Lower leg skin (tissue), 3 donors: ENCODE measurements at regions not wholly inside any gene's neighbourhood (a gene's known extent, or its start where the extent isn't known, plus 50 kb on each side); places are given as distances from the start of the nearest gene placed in this dataset.

Source experiments
- POLR2A ChIP-seq, 2 donors: fragments of 450-650 bp; IDR thresholded peaks; one replicate each; pipeline ENCODE4 v1.6.1; 2016 to 2017; ENCODE audit warnings: antibody characterized with exemption in 2 of 2, mild to moderate bottlenecking in 1 of 2, moderate library complexity in 1 of 2
- TF ChIP-seq, protein P1 (sequence below), 3 donors: fragments of 450-650 bp; IDR thresholded peaks; one replicate each; pipeline ENCODE4 v1.5.1; 2016; ENCODE audit warnings: antibody characterized with exemption in 3 of 3, mild to moderate bottlenecking in 3 of 3, moderate library complexity in 2 of 3

- TF ChIP-seq, protein P1, sequence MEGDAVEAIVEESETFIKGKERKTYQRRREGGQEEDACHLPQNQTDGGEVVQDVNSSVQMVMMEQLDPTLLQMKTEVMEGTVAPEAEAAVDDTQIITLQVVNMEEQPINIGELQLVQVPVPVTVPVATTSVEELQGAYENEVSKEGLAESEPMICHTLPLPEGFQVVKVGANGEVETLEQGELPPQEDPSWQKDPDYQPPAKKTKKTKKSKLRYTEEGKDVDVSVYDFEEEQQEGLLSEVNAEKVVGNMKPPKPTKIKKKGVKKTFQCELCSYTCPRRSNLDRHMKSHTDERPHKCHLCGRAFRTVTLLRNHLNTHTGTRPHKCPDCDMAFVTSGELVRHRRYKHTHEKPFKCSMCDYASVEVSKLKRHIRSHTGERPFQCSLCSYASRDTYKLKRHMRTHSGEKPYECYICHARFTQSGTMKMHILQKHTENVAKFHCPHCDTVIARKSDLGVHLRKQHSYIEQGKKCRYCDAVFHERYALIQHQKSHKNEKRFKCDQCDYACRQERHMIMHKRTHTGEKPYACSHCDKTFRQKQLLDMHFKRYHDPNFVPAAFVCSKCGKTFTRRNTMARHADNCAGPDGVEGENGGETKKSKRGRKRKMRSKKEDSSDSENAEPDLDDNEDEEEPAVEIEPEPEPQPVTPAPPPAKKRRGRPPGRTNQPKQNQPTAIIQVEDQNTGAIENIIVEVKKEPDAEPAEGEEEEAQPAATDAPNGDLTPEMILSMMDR (IDR thresholded peaks at IDR 0.05), result no peak
- no peak for TF ChIP-seq POLR2A (IDR thresholded peaks at IDR 0.05)
Observed at GRCh38 chr13:82298106-82298505, 1584.2 kb downstream of the SLITRK1 start.
